Central memory CD4-positive, alpha-beta T cell (primary cell): ENCODE measurements at regions not wholly inside any gene's neighbourhood (a gene's known extent, or its start where the extent isn't known, plus 50 kb on each side); places are given as distances from the start of the nearest gene placed in this dataset.
"Not testable (repeated sequence)": the region's sequence is repeated elsewhere in the genome, so short reads cannot be mapped to it uniquely, and the experiment has no call there.

Source experiments
- DNase-seq: peaks from one replicate; pipeline ENCODE4 v3.0.0; 2022

GRCh38 chrX:27404366-27404765 lies 58.8 kb downstream of the PPP4R3C start:
- DNase-seq: no peak

- DNase-seq: no peak
These were observed 64.0 kb downstream of the PPP4R3C start for GRCh38 chrX:27399146-27399456.

- DNase-seq: no peak
These were observed 71.5 kb downstream of the PPP4R3C start for GRCh38 chrX:27391623-27392022.

GRCh38 chrX:27381419-27381818 lies 81.7 kb downstream of the PPP4R3C start:
- DNase-seq: no peak

- DNase-seq: no peak
These were observed 82.8 kb downstream of the PPP4R3C start for GRCh38 chrX:27380163-27380845.

GRCh38 chrX:27354021-27354420 lies 109.1 kb downstream of the PPP4R3C start:
- no peak for DNase-seq

GRCh38 chrX:27350476-27350875 lies 112.7 kb downstream of the PPP4R3C start:
- DNase-seq: no peak

GRCh38 chrX:27336466-27337091 lies 126.6 kb downstream of the PPP4R3C start:
- DNase-seq: peak; percentile 9

- no peak for DNase-seq
These were observed 141.5 kb downstream of the PPP4R3C start for GRCh38 chrX:27321632-27322031.

- no peak for DNase-seq
These were observed 153.7 kb downstream of the PPP4R3C start for GRCh38 chrX:27309406-27309805.

GRCh38 chrX:27307546-27307945 lies 155.6 kb downstream of the PPP4R3C start:
- DNase-seq: no peak

- DNase-seq: not testable (repeated sequence)
These were observed 170.6 kb downstream of the PPP4R3C start for GRCh38 chrX:27292552-27292951.

- DNase-seq: no peak
These were observed 186.4 kb downstream of the PPP4R3C start for GRCh38 chrX:27276751-27277150.

GRCh38 chrX:27254656-27255055 lies 208.5 kb downstream of the PPP4R3C start:
- DNase-seq: no peak

GRCh38 chrX:27251369-27251768 lies 211.8 kb downstream of the PPP4R3C start:
- no peak for DNase-seq

- no peak for DNase-seq
These were observed 220.6 kb downstream of the PPP4R3C start for GRCh38 chrX:27242581-27242980.

GRCh38 chrX:27241981-27242380 lies 221.2 kb downstream of the PPP4R3C start:
- no peak for DNase-seq

- DNase-seq: not testable (repeated sequence)
These were observed 223.1 kb downstream of the PPP4R3C start for GRCh38 chrX:27240042-27240441.

GRCh38 chrX:27236681-27237080 lies 226.5 kb downstream of the PPP4R3C start:
- DNase-seq: no peak

GRCh38 chrX:27229721-27230120 lies 233.4 kb downstream of the PPP4R3C start:
- no peak for DNase-seq

GRCh38 chrX:27222661-27223060 lies 240.5 kb downstream of the PPP4R3C start:
- DNase-seq: no peak

- DNase-seq: peak; percentile 21
These were observed 276.5 kb downstream of the PPP4R3C start for GRCh38 chrX:27186671-27187070.

- DNase-seq: no peak
These were observed 299.9 kb downstream of the PPP4R3C start for GRCh38 chrX:27163236-27163635.

GRCh38 chrX:27162496-27162895 lies 300.6 kb downstream of the PPP4R3C start:
- no peak for DNase-seq

- DNase-seq: not testable (repeated sequence)
These were observed 306.2 kb downstream of the PPP4R3C start for GRCh38 chrX:27156921-27157320.
